Sciatic nerve (tissue), 2 donors: ENCODE measurements at regions not wholly inside any gene's neighbourhood (a gene's known extent, or its start where the extent isn't known, plus 50 kb on each side); places are given as distances from the start of the nearest gene placed in this dataset.

Experiments used
- ATAC-seq: fragments of 200-7000 bp; cut with Tn5 transposase; one replicate; pipeline ENCODE4 v1.9.1; 2020; ENCODE audit warnings: mild to moderate bottlenecking, moderate library complexity
- DNase-seq: peaks from one replicate; pipeline ENCODE4 v3.0.0-alpha.2; 2020; ENCODE audit warnings: low spot score
- intact Hi-C: fragments of 100-400 bp; cut with DNase I; formaldehyde crosslinking; loops from one replicate; pipeline ENCODE4 v1.14.2; 2022
- donor health status: DM: no; HTN: no; CAD: no.
- donor health status: DM: no; HTN: no; CAD: no.

DNA sequence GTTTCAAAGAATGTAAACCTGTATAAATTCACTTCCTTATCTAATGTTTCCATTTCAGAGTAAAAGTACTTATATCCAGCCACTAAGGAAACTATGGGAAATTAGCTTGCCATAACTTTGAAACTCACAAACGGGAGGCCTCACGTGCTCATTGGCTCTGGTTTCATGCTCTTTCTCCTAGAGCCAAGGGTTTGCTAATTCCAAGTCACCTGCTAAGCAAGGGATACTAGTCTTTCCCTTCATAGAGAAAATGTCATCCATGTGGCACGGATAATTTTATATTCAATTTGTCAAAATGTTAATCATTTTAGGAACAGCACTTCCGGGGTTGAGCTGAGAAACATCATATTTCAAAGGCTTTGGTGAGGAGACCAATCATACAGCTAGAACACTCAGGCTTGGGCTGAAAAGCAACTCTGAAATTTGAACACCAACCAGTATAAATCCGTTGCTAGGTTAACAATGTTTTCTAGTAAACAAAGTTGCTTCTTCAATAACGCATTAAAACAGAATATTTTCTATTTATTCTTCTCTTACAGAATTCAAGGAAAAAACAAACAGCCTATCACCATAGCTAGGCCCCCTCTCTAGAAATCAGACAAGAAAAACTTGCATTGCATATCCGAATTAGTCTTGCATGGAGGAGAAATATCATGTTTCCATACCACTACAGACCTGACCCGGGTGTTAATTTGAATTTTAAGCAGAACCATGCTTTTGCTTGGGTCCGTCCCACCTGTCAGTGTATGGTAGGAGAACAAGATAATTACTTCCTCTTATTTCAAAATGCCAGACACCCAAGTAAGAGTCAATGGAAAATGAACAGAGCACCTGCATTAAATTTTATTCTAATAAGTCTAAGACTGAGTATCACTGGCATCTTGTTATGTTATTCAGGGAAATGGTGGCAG, 196.1 kb upstream of the ESRRG start:
- ATAC-seq, result no peak
- no peak for DNase-seq
- intact Hi-C loops, result no loop called here

GRCh38 chr1:216916890-216917438, 193.7 kb upstream of the ESRRG start:
- intact Hi-C loops, result no loop called here
- ATAC-seq, result no peak
- no peak for DNase-seq

DNA sequence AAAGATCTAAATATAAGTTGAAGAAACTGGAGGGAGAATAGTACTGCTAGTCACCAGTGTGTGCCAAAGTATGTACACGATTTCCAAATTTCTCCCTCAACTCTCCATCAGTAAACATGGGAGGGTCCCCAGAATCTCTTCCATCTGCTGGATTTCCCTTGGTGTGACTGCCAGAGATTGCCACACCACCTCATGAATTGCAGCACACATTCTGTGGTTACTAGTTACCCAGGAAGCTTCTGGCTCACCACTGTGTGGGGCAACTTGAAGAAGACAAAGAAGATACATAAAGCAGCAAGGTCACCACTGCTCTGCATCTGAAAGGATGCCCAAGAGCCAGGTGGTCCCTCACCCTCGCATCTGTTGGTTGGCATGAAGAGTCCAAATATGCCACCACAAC, 191.7 kb upstream of the ESRRG start:
- DNase-seq (no peak), ATAC-seq (no peak)
- intact Hi-C loops, result no loop called here

- DNase-seq, result no peak
- ATAC-seq, result no peak
- intact Hi-C loops, result no loop called here
Measured at GRCh38 chr1:216913976-216914375, 190.7 kb upstream of the ESRRG start.

GRCh38 chr1:216910081-216910840, 187.0 kb upstream of the ESRRG start:
- intact Hi-C loops, result no loop called here
- DNase-seq (no peak), ATAC-seq (peak; percentile 67)

- ATAC-seq (no peak), DNase-seq (no peak)
- intact Hi-C loops, result no loop called here
Measured at GRCh38 chr1:216908126-216908525, 184.9 kb upstream of the ESRRG start.

- intact Hi-C loops, result no loop called here
- ATAC-seq (no peak), DNase-seq (no peak)
Measured at GRCh38 chr1:216907100-216907499, 183.9 kb upstream of the ESRRG start.

GRCh38 chr1:216905781-216906180, 182.6 kb upstream of the ESRRG start:
- DNase-seq (no peak), ATAC-seq (no peak)
- intact Hi-C loops, result no loop called here

- DNase-seq (no peak), ATAC-seq (no peak)
- intact Hi-C loops, result no loop called here
Measured at GRCh38 chr1:216905137-216905536, 181.9 kb upstream of the ESRRG start.

GRCh38 chr1:216904471-216904870, 181.2 kb upstream of the ESRRG start:
- no peak for ATAC-seq
- DNase-seq, result no peak
- intact Hi-C loops, result no loop called here

DNA sequence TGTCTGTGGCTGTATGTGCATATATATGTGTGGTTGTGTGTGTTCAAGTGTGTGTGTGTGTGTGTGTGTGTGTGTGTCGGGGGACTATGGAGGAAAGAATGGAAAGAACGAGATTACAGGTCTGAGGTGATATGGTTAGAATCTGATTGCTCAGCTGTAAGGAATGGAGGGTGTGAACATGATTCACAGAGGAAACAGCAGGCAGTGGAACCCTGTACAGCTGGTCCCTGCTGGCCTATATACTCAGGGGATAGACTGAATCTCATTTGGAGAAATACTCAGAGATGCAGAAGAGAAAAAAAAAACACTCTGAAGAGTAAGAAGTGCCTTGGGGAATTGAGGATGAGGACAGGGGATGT, 180.1 kb upstream of the ESRRG start:
- DNase-seq (no peak), ATAC-seq (no peak)
- intact Hi-C loops, result no loop called here

DNA sequence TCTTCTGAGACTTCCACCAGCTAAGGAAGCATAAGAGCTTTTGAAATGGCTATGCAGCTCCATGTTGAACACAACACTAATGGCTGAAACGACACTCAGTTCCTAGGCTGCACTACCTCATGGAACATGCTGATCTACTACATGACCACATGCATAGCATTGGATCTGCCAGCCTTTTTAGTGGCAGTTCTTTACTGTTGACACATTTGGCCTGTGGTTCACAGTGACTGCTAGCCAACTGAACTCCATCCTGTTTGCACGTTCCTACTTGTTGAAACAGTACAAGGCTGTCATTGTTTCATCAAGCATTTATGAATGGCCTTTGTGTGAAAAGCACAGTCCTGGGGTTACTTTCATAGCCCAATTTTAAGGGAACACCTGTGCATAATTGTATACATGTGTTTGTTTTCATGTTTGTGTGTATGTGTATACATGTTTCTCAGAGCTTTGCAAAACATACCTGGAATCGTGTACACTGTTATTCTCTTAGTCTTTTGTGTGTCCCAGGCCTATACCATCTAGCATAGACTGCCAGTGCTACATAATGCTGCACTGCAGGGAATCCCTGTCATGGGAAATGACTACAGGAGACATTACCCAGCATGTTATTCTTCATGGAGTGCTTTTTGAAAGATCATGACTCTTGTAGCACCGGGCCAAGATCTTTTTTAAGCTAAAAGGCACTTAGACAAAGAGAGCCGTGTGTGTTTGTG, 179.6 kb upstream of the ESRRG start:
- intact Hi-C loops, result no loop called here
- DNase-seq (no peak), ATAC-seq (peak; percentile 77)

- ATAC-seq (no peak), DNase-seq (no peak)
- intact Hi-C loops, result no loop called here
Measured at GRCh38 chr1:216900116-216900620, 176.9 kb upstream of the ESRRG start.

- DNase-seq (no peak), ATAC-seq (no peak)
- intact Hi-C loops, result no loop called here
Measured at GRCh38 chr1:216898801-216899200, 175.6 kb upstream of the ESRRG start.

- intact Hi-C loops, result no loop called here
- DNase-seq (no peak), ATAC-seq (no peak)
Measured at GRCh38 chr1:216896146-216896545, 172.9 kb upstream of the ESRRG start.

- intact Hi-C loops, result no loop called here
- DNase-seq (no peak), ATAC-seq (no peak)
Measured at GRCh38 chr1:216894494-216894893, 171.3 kb upstream of the ESRRG start.

DNA sequence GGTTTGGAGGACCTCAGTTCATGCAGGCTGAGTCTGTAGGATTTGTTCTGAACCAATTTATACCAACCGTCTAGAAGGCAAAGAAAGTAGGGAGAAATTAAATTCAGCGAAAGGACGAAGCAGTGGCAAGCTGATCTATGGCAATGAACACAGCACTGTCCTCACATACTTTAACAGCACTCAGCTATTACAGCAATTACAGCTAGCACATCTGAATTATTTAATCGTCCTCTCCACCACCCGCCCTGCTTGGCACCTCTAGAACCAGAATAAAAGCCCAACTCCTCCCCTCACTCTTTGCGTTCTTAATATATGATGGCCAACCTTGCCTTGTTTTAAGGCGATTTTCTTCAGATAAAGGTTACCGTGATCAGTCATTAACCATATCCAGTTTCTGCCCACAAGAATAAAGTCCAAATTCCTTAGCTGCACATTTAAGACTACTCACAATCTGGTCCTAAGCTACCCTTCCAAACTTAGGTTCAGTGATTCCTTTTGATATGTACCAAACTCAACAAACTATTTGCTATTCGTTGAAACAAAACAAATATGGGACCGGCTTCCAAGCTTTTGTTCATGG, 169.4 kb upstream of the ESRRG start:
- DNase-seq (no peak), ATAC-seq (no peak)
- intact Hi-C loops, result no loop called here

DNA sequence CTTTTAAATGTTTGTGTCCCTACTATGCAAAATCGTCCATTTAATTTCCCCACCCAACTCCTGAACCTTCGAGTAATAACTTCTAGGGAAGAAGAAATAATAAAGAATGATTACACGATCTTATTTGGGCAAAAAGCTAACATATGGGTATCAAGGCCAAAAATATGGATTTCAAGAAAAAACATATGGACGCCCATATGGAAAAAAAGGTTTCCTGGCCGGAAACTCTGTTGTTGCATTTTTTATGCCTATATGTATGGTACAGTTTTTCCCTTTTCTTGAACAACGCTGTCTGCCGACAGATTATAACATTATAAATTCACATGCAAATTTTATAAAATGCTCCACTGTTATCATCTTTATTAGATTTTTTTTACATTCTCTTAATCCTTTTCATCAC, 167.6 kb upstream of the ESRRG start:
- intact Hi-C loops, result no loop called here
- DNase-seq, result no peak
- ATAC-seq, result no peak

GRCh38 chr1:216888731-216889130, 165.5 kb upstream of the ESRRG start:
- intact Hi-C loops, result no loop called here
- ATAC-seq (no peak), DNase-seq (no peak)
